K562 (cell line): ENCODE measurements at regions not wholly inside any gene's neighbourhood (a gene's known extent, or its start where the extent isn't known, plus 50 kb on each side); places are given as distances from the start of the nearest gene placed in this dataset.

Experiments
- CHD2 ChIP-seq: IDR thresholded peaks from 2 replicates; pipeline ENCODE4 v1.6.1; 2011; ENCODE audit warnings: low read depth, low read length
- CHD4 ChIP-seq: fragments of 200-600 bp; sonication (generic); IDR thresholded peaks from 3 replicates; pipeline ENCODE4 v1.6.1; 2012; ENCODE audit warnings: low read depth, mild to moderate bottlenecking, mixed read lengths, low read length, inconsistent platforms; ENCODE audit not compliant: insufficient read depth, insufficient replicate concordance, poor library complexity, severe bottlenecking
- ESRRB ChIP-seq: fragments of 250-450 bp; sonication (Bioruptor Pico); IDR thresholded peaks from 2 replicates; pipeline ENCODE4 v1.5.0; 2020; ENCODE audit warnings: mild to moderate bottlenecking, moderate library complexity, borderline replicate concordance
- FOXK1 ChIP-seq: sonication (generic); formaldehyde crosslinking; IDR thresholded peaks from 2 replicates; pipeline ENCODE4 v1.8.0; 2022; ENCODE audit warnings: missing genetic modification reagents, mild to moderate bottlenecking, borderline replicate concordance
- HNRNPL ChIP-seq: fragments of 200-400 bp; formaldehyde crosslinking; IDR thresholded peaks from 2 replicates; pipeline ENCODE4 v1.6.1; 2017; ENCODE audit warnings: low read depth, mild to moderate bottlenecking, low read length
- NCOA1 ChIP-seq: fragments of 450-650 bp; IDR thresholded peaks from 2 replicates; pipeline ENCODE4 v1.6.1; 2016; ENCODE audit warnings: low read depth
- POU5F1 ChIP-seq: fragments of 150-350 bp; IDR thresholded peaks from 2 replicates; pipeline ENCODE4 v1.6.1; 2014; ENCODE audit warnings: borderline replicate concordance, low read length, low read depth, mild to moderate bottlenecking; ENCODE audit not compliant: partially characterized antibody
- PPARD ChIP-seq: fragments of 250-450 bp; sonication (Bioruptor Pico); IDR thresholded peaks from 2 replicates; pipeline ENCODE4 v1.8.0; 2022; ENCODE audit warnings: inconsistent platforms, mild to moderate bottlenecking, moderate library complexity
- RAD51 ChIP-seq: fragments of 450-650 bp; IDR thresholded peaks from 2 replicates; pipeline ENCODE4 v1.7.1; 2016; ENCODE audit warnings: low read depth, mild to moderate bottlenecking, borderline replicate concordance
- SNIP1 ChIP-seq: fragments of 450-650 bp; IDR thresholded peaks from 2 replicates; pipeline ENCODE4 v1.7.1; 2017; ENCODE audit warnings: low read depth, mild to moderate bottlenecking
- STAG1 ChIP-seq: sonication (generic); formaldehyde crosslinking; IDR thresholded peaks from 2 replicates; pipeline ENCODE4 v1.5.0; 2020; ENCODE audit warnings: missing genetic modification reagents, borderline replicate concordance
- STAT5B ChIP-seq: fragments of 250-450 bp; sonication (Bioruptor Pico); IDR thresholded peaks from 2 replicates; pipeline ENCODE4 v1.8.0; 2021; ENCODE audit warnings: mild to moderate bottlenecking, inconsistent platforms
- TCF7L2 ChIP-seq: fragments of 150-350 bp; IDR thresholded peaks from 2 replicates; pipeline ENCODE4 v1.6.1; 2016; ENCODE audit warnings: low read depth, mild to moderate bottlenecking, low read length, moderate library complexity
- TGIF2 ChIP-seq: sonication (generic); formaldehyde crosslinking; IDR thresholded peaks from 2 replicates; pipeline ENCODE4 v1.8.1; 2022; ENCODE audit warnings: mild to moderate bottlenecking, missing genetic modification reagents, moderate library complexity
- TOE1 ChIP-seq, 2 experiments: fragments of 450-650 bp in 1 of 2; sonication (generic) in 1 of 2; formaldehyde crosslinking in 1 of 2; IDR thresholded peaks; 2 replicates each; pipeline versions ENCODE4 v1.7.1 to v1.8.0; 2016 to 2022; ENCODE audit warnings: borderline replicate concordance in 2 of 2, mild to moderate bottlenecking in 2 of 2, antibody characterized with exemption in 1 of 2, inconsistent platforms in 1 of 2, low read depth in 1 of 2, missing genetic modification reagents in 1 of 2, moderate library complexity in 1 of 2
- ZBED1 ChIP-seq: IDR thresholded peaks from 2 replicates; pipeline ENCODE4 v1.6.1; 2014
- ZBTB8A ChIP-seq: fragments of 450-650 bp; IDR thresholded peaks from 2 replicates; pipeline ENCODE4 v1.6.1; 2018; ENCODE audit warnings: mild to moderate bottlenecking, moderate library complexity; ENCODE audit not compliant: partially characterized antibody
- ZNF124 ChIP-seq: sonication (generic); formaldehyde crosslinking; IDR thresholded peaks from 2 replicates; pipeline ENCODE4 v1.8.1; 2022; ENCODE audit warnings: missing genetic modification reagents
- ZNF140 ChIP-seq: fragments of 250-450 bp; sonication (Bioruptor Pico); IDR thresholded peaks from 2 replicates; pipeline ENCODE4 v1.8.0; 2021; ENCODE audit warnings: moderate library complexity, mild to moderate bottlenecking, inconsistent platforms
- ZNF184 ChIP-seq: sonication (generic); formaldehyde crosslinking; IDR thresholded peaks from 2 replicates; pipeline ENCODE4 v1.5.0; 2020; ENCODE audit warnings: missing genetic modification reagents
- TF ChIP-seq, protein P1 (sequence below): fragments of 250-450 bp; sonication (Bioruptor Pico); IDR thresholded peaks from 2 replicates; pipeline ENCODE4 v1.5.0; 2020; ENCODE audit warnings: mild to moderate bottlenecking, borderline replicate concordance
- TF ChIP-seq, protein P2 (sequence below): sonication (generic); formaldehyde crosslinking; IDR thresholded peaks from 2 replicates; pipeline ENCODE4 v1.8.1; 2023; ENCODE audit warnings: mild to moderate bottlenecking, missing genetic modification reagents

DNA sequence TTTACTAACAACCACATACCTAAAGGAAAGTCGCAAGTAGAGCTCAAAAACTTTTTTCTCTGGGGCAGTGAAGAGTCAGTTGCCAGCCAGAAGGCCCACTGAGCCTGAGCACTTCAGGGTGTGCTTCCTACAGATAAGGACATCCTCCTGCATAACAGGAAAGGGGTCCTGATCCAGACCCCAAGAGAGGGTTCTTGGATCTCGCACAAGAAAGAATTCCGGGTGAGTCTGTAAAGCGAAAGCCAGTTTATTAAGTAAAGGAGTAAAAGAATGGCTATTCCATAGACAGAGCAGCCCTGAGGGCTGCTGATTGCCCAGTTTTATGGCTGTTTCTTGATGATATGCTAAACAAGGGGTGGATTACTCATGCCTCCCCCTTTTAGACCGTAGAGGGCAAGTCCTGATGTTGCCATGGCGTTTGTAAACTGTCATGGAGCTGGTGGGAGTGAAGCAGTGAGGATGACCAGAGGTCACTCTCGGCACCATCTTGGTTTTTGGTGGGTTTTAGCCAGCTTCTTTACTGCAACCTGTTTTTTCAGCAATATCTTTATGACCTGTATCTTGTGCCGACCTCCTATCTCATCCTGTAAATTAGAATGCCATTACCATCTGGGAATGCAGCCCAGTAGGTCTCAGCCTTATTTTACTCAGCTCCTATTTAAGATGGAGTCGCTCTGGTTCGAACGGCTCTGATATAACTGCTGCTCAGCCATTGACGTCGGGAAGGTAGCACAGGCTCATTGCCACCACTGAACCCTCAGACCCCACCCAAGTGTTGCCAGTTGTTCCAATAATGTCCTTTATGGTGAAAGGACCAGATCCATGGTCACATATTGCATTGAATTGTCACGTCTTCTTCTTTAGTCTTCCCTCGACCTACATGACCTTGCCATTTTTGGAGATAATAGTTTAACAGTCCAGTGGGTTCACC is 96.6 kb upstream of the ERRFI1 start (continued):
- TF ChIP-seq RAD51, result no peak
- TF ChIP-seq TGIF2 (CRISPR knock-in tag), result no peak
- TF ChIP-seq, protein P1, sequence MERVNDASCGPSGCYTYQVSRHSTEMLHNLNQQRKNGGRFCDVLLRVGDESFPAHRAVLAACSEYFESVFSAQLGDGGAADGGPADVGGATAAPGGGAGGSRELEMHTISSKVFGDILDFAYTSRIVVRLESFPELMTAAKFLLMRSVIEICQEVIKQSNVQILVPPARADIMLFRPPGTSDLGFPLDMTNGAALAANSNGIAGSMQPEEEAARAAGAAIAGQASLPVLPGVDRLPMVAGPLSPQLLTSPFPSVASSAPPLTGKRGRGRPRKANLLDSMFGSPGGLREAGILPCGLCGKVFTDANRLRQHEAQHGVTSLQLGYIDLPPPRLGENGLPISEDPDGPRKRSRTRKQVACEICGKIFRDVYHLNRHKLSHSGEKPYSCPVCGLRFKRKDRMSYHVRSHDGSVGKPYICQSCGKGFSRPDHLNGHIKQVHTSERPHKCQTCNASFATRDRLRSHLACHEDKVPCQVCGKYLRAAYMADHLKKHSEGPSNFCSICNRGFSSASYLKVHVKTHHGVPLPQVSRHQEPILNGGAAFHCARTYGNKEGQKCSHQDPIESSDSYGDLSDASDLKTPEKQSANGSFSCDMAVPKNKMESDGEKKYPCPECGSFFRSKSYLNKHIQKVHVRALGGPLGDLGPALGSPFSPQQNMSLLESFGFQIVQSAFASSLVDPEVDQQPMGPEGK, result peak; percentile 68; the same call in 1 of the 2 replicates
- peak; percentile 83; the same call in 1 of the 2 replicates for TF ChIP-seq ZNF140 (CRISPR knock-in tag)
- peak; percentile 14 for TF ChIP-seq ZBTB8A
- no peak for TF ChIP-seq POU5F1
- no peak for TF ChIP-seq STAG1 (CRISPR knock-in tag)
- TF ChIP-seq, protein P2, sequence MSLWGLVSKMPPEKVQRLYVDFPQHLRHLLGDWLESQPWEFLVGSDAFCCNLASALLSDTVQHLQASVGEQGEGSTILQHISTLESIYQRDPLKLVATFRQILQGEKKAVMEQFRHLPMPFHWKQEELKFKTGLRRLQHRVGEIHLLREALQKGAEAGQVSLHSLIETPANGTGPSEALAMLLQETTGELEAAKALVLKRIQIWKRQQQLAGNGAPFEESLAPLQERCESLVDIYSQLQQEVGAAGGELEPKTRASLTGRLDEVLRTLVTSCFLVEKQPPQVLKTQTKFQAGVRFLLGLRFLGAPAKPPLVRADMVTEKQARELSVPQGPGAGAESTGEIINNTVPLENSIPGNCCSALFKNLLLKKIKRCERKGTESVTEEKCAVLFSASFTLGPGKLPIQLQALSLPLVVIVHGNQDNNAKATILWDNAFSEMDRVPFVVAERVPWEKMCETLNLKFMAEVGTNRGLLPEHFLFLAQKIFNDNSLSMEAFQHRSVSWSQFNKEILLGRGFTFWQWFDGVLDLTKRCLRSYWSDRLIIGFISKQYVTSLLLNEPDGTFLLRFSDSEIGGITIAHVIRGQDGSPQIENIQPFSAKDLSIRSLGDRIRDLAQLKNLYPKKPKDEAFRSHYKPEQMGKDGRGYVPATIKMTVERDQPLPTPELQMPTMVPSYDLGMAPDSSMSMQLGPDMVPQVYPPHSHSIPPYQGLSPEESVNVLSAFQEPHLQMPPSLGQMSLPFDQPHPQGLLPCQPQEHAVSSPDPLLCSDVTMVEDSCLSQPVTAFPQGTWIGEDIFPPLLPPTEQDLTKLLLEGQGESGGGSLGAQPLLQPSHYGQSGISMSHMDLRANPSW (CRISPR knock-in tag), result peak; percentile 14; the same call in 1 of the 2 replicates
- TF ChIP-seq NCOA1, result no peak; the same call in 1 of the 2 replicates
- no peak for TF ChIP-seq ZNF184 (CRISPR knock-in tag)
- peak; percentile 47; the same call in 1 of the 2 replicates for TF ChIP-seq STAT5B (CRISPR knock-in tag)
- TF ChIP-seq ZBED1, result no peak
- TF ChIP-seq TCF7L2, result no peak
- no peak for TF ChIP-seq CHD4
- no peak for TF ChIP-seq HNRNPL
- TF ChIP-seq SNIP1, result no peak
- TF ChIP-seq FOXK1 (CRISPR knock-in tag), result no peak
- TF ChIP-seq CHD2, result no peak
- TF ChIP-seq TOE1 (IDR thresholded peaks at IDR 0.05; ENCODE audit: borderline replicate concordance), result no peak
- no peak for TF ChIP-seq TOE1 (CRISPR knock-in tag; IDR thresholded peaks at IDR 0.05; ENCODE audit: borderline replicate concordance, low read depth)
- no peak for TF ChIP-seq ZNF124
- TF ChIP-seq ESRRB (CRISPR knock-in tag), result peak; percentile 87; the same call in 1 of the 2 replicates
- peak; percentile 59; the same call in 1 of the 2 replicates for TF ChIP-seq PPARD (CRISPR knock-in tag)
